Erythroblast (primary cell): ENCODE measurements at regions not wholly inside any gene's neighbourhood (a gene's known extent, or its start where the extent isn't known, plus 50 kb on each side); places are given as distances from the start of the nearest gene placed in this dataset.

Experiments
- GATA1 ChIP-seq: IDR thresholded peaks from 2 replicates; pipeline ENCODE4 v1.6.1; 2011; ENCODE audit warnings: low read depth, mild to moderate bottlenecking, control low read depth, low read length, moderate library complexity
- POLR2A ChIP-seq: IDR thresholded peaks from 2 replicates; pipeline ENCODE4 v1.6.1; 2011; ENCODE audit warnings: mild to moderate bottlenecking, low read length

GRCh38 chr6:85361643-85362014, 88.3 kb upstream of the NT5E start:
- TF ChIP-seq POLR2A (no peak), GATA1 (no peak)
